WTC11 (cell line): ENCODE measurements at regions not wholly inside any gene's neighbourhood (a gene's known extent, or its start where the extent isn't known, plus 50 kb on each side); places are given as distances from the start of the nearest gene placed in this dataset.
A peak's percentile ranks its signal among the peaks of the same experiment; 100 is the strongest.

ENCODE experiments used
- ATAC-seq: fragments of 200-7000 bp; cut with Tn5 transposase; 2 replicates; pipeline ENCODE4 v1.10.0; 2021; ENCODE audit warnings: mild to moderate bottlenecking, moderate library complexity
- CTCF ChIA-PET: fragments of 300-600 bp; sonication (Branson Sonifier 250); formaldehyde crosslinking; loops from one replicate; lab custom pipeline; 2021; ENCODE audit warnings: antibody characterized with exemption; lab: Charles Lee
- POLR2A ChIA-PET: fragments of 350-600 bp; sonication (Branson Sonifier 250); formaldehyde crosslinking; loops from one replicate; lab custom pipeline; 2021; ENCODE audit warnings: antibody characterized with exemption; lab: Charles Lee
- DNase-seq: peaks from one replicate; pipeline ENCODE4 v3.0.0; 2021; ENCODE audit warnings: low spot score
- H3K27ac Mint-ChIP-seq: 2 replicates; pipeline ENCODE4 v1.8.0; 2021; ENCODE audit warnings: mixed read lengths
- H3K27me3 Mint-ChIP-seq: 2 replicates; pipeline ENCODE4 v1.8.0; 2021; ENCODE audit warnings: low read depth, mild to moderate bottlenecking, moderate library complexity, mixed read lengths
- H3K36me3 Mint-ChIP-seq: 2 replicates; pipeline ENCODE4 v1.8.0; 2021; ENCODE audit warnings: mixed read lengths
- H3K4me1 Mint-ChIP-seq: 2 replicates; pipeline ENCODE4 v1.8.0; 2022; ENCODE audit warnings: mixed read lengths
- H3K4me3 Mint-ChIP-seq: 2 replicates; pipeline ENCODE4 v1.8.0; 2021; ENCODE audit warnings: mild to moderate bottlenecking, moderate library complexity, mixed read lengths
- H3K9me3 Mint-ChIP-seq: 2 replicates; pipeline ENCODE4 v1.8.0; 2021; ENCODE audit warnings: mixed read lengths
- ETV6 ChIP-seq: sonication (generic); formaldehyde crosslinking; IDR thresholded peaks from 2 replicates; pipeline ENCODE4 v1.8.1; 2022; ENCODE audit warnings: mild to moderate bottlenecking, missing genetic modification reagents
- FOXK1 ChIP-seq: sonication (generic); formaldehyde crosslinking; IDR thresholded peaks from 2 replicates; pipeline ENCODE4 v1.8.0; 2022; ENCODE audit warnings: mild to moderate bottlenecking, moderate library complexity, missing genetic modification reagents
- FOXP1 ChIP-seq: sonication (generic); formaldehyde crosslinking; IDR thresholded peaks from 2 replicates; pipeline ENCODE4 v1.8.0; 2022; ENCODE audit warnings: missing genetic modification reagents, mild to moderate bottlenecking, moderate library complexity, borderline replicate concordance
- GTF2I ChIP-seq: fragments of 250-450 bp; sonication (Bioruptor Pico); conservative IDR thresholded peaks from 2 replicates; pipeline ENCODE4 v1.4.0; 2021; ENCODE audit warnings: mild to moderate bottlenecking
- IRF2 ChIP-seq: sonication (generic); formaldehyde crosslinking; IDR thresholded peaks from 2 replicates; pipeline ENCODE4 v1.8.0; 2022; ENCODE audit warnings: low read depth, missing genetic modification reagents, borderline replicate concordance
- NFATC4 ChIP-seq: fragments of 250-450 bp; sonication (Bioruptor Pico); IDR thresholded peaks from 2 replicates; pipeline ENCODE4 v1.9.0; 2021; ENCODE audit warnings: mild to moderate bottlenecking
- NFYB ChIP-seq: sonication (generic); formaldehyde crosslinking; conservative IDR thresholded peaks from 2 replicates; pipeline ENCODE4 v1.8.0; 2022; ENCODE audit warnings: low read depth, missing genetic modification reagents
- RELA ChIP-seq: sonication (generic); formaldehyde crosslinking; IDR thresholded peaks from 2 replicates; pipeline ENCODE4 v1.8.1; 2022; ENCODE audit warnings: missing genetic modification reagents, mild to moderate bottlenecking, borderline replicate concordance
- SMAD4 ChIP-seq: sonication (generic); formaldehyde crosslinking; IDR thresholded peaks from 2 replicates; pipeline ENCODE4 v1.8.0; 2022; ENCODE audit warnings: mild to moderate bottlenecking, missing genetic modification reagents
- ZNF121 ChIP-seq: sonication (generic); formaldehyde crosslinking; IDR thresholded peaks from 2 replicates; pipeline ENCODE4 v1.8.0; 2023; ENCODE audit warnings: missing genetic modification reagents
- ZNF396 ChIP-seq: fragments of 250-450 bp; sonication (Bioruptor Pico); IDR thresholded peaks from 2 replicates; pipeline ENCODE4 v1.8.0; 2021; ENCODE audit warnings: mild to moderate bottlenecking, moderate library complexity, borderline replicate concordance
- TF ChIP-seq, protein P1 (sequence below): fragments of 250-450 bp; sonication (Bioruptor Pico); IDR thresholded peaks from 2 replicates; pipeline ENCODE4 v2.1.2; 2022; ENCODE audit warnings: mild to moderate bottlenecking, moderate library complexity
- TF ChIP-seq, protein P2 (sequence below): sonication (generic); formaldehyde crosslinking; IDR thresholded peaks from 2 replicates; pipeline ENCODE4 v1.8.1; 2022; ENCODE audit warnings: mild to moderate bottlenecking, missing genetic modification reagents, moderate library complexity, borderline replicate concordance
- TF ChIP-seq, protein P3 (sequence below): sonication (generic); formaldehyde crosslinking; IDR thresholded peaks from 2 replicates; pipeline ENCODE4 v1.8.0; 2022; ENCODE audit warnings: mild to moderate bottlenecking, missing genetic modification reagents
- TF ChIP-seq, protein P4 (sequence below): sonication (generic); formaldehyde crosslinking; IDR thresholded peaks from 2 replicates; pipeline ENCODE4 v1.8.1; 2023; ENCODE audit warnings: mild to moderate bottlenecking, missing genetic modification reagents
- TF ChIP-seq, protein P5 (sequence below): sonication (generic); formaldehyde crosslinking; IDR thresholded peaks from 2 replicates; pipeline ENCODE4 v1.8.1; 2023; ENCODE audit warnings: mild to moderate bottlenecking, moderate library complexity, missing genetic modification reagents
- TF ChIP-seq, protein P6 (sequence below): fragments of 250-450 bp; sonication (Bioruptor Pico); IDR thresholded peaks from 2 replicates; pipeline ENCODE4 v1.9.0; 2021; ENCODE audit warnings: mild to moderate bottlenecking, borderline replicate concordance

DNA sequence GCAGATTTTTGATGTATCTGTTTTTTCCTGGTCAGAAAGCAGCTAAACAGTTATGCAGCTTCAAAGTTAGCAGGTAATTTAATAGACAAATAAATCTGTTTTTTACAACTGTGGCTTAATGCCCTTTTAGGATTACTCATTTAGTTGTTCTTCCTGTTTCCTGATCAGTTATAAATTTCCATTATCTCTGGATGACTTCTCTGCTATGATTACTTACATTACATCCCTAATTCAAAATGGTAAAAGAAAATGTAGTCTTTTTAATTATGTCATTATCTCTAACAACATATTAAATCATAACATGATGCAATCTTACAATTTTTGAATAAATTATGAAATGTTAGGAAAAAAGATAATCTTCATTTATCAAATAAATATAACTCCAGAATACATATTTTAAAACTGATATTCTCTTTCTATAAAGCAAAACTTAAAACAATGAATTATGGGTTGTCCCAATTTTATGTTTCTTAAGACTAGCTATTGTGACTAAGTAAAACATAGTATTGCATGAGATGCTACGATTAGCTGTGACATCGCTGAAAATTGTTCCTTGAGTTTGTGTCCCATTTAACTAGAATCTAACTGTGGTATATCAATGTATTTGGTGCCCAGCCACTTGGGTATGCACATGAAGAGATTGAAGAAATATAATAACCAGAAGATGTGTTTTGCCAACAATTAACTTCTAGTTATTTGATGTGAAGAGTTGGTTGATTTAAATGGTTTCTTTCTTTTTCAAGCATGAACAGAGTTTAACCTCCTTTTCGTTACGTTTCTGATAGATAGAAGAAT lies 605.3 kb upstream of the SPRY2 start:
- H3K36me3 Mint-ChIP-seq, result no peaks in the 10 kb centered on the region
- no peak overlapping the region for H3K27ac Mint-ChIP-seq
- ATAC-seq (no peak), DNase-seq (no peak)
- ChIA-PET CTCF (no interaction called here), POLR2A (no interaction called here)
- TF ChIP-seq RELA (CRISPR knock-in tag), result no peak
- TF ChIP-seq, protein P1, sequence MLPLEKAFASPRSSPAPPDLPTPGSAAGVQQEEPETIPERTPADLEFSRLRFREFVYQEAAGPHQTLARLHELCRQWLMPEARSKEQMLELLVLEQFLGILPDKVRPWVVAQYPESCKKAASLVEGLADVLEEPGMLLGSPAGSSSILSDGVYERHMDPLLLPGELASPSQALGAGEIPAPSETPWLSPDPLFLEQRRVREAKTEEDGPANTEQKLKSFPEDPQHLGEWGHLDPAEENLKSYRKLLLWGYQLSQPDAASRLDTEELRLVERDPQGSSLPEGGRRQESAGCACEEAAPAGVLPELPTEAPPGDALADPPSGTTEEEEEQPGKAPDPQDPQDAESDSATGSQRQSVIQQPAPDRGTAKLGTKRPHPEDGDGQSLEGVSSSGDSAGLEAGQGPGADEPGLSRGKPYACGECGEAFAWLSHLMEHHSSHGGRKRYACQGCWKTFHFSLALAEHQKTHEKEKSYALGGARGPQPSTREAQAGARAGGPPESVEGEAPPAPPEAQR (CRISPR knock-in tag), result no peak
- TF ChIP-seq, protein P2, sequence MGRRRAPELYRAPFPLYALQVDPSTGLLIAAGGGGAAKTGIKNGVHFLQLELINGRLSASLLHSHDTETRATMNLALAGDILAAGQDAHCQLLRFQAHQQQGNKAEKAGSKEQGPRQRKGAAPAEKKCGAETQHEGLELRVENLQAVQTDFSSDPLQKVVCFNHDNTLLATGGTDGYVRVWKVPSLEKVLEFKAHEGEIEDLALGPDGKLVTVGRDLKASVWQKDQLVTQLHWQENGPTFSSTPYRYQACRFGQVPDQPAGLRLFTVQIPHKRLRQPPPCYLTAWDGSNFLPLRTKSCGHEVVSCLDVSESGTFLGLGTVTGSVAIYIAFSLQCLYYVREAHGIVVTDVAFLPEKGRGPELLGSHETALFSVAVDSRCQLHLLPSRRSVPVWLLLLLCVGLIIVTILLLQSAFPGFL (CRISPR knock-in tag), result no peak
- no peaks in the 10 kb centered on the region for H3K9me3 Mint-ChIP-seq
- no peak overlapping the region for H3K4me3 Mint-ChIP-seq
- peaks cover 19% of the 10 kb centered on the region for H3K4me1 Mint-ChIP-seq
- no peaks in the 10 kb centered on the region for H3K27me3 Mint-ChIP-seq

DNA sequence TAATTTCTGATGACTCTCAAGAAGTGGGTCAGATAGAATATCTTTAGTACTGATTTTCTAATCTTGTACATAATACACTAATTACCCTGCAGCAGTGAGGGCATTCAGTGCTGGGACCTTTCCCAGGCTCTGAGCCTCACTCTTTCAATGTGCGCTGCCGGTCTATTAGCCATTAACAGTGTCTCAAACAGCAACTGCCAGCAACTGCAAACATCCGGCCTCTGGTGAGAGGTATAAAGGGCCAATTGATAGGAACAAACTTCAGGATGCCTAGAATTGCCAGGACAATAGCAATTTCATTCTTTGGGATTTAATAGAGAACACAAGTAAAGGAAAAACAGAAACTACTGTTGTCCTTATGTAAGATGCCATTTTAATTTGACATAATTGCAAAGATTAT lies 604.4 kb upstream of the SPRY2 start:
- peaks cover 19% of the 10 kb centered on the region for H3K4me1 Mint-ChIP-seq
- H3K9me3 Mint-ChIP-seq, result no peaks in the 10 kb centered on the region
- H3K4me3 Mint-ChIP-seq, result no peak overlapping the region; the same call in 1 of the 2 replicates
- TF ChIP-seq, protein P3, sequence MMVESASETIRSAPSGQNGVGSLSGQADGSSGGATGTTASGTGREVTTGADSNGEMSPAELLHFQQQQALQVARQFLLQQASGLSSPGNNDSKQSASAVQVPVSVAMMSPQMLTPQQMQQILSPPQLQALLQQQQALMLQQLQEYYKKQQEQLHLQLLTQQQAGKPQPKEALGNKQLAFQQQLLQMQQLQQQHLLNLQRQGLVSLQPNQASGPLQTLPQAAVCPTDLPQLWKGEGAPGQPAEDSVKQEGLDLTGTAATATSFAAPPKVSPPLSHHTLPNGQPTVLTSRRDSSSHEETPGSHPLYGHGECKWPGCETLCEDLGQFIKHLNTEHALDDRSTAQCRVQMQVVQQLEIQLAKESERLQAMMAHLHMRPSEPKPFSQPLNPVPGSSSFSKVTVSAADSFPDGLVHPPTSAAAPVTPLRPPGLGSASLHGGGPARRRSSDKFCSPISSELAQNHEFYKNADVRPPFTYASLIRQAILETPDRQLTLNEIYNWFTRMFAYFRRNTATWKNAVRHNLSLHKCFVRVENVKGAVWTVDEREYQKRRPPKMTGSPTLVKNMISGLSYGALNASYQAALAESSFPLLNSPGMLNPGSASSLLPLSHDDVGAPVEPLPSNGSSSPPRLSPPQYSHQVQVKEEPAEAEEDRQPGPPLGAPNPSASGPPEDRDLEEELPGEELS (CRISPR knock-in tag), result peak; percentile 50; the same call in 1 of the 2 replicates
- TF ChIP-seq GTF2I, result no peak
- no peak for TF ChIP-seq FOXP1 (CRISPR knock-in tag)
- no peak for TF ChIP-seq IRF2
- no peak for TF ChIP-seq ETV6
- POLR2A ChIA-PET, result no interaction called here
- H3K27ac Mint-ChIP-seq, result 0 out of 2 replicates have a peak overlapping the region, but pooled peaks have one; percentile 49
- DNase-seq, result peak; percentile 49
- no peaks in the 10 kb centered on the region for H3K27me3 Mint-ChIP-seq
- peak; percentile 100 for ATAC-seq
- CTCF ChIA-PET, result no interaction called here
- H3K36me3 Mint-ChIP-seq, result no peaks in the 10 kb centered on the region

DNA sequence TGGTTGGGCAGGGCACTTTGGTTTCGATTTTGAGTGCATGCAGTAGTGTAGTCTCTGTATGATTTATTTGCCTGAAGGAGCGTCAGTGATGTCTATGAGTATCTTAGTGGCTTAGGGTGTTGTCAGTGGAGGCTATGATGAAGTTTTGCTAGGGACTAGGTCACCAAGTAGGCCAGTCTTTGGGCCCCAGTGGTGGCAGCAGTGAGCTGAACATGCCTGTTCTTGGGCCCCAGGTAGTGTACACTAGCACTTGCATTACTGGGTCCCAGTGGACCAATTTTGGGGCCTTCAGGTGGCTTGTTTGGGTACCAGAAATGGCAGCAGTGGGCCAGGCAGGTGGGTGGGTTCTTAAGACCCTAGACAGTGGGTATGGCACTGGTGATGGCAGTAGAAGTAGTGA lies 598.7 kb upstream of the SPRY2 start:
- Mint-ChIP-seq H3K27me3 (no peaks in the 10 kb centered on the region), H3K36me3 (no peaks in the 10 kb centered on the region), H3K4me1 (peaks cover 8% of the 10 kb centered on the region; the same call in 1 of the 2 replicates), H3K9me3 (no peaks in the 10 kb centered on the region), H3K4me3 (no peak overlapping the region), H3K27ac (no peak overlapping the region)
- peak; percentile 10 for DNase-seq
- ChIA-PET CTCF (no interaction called here), POLR2A (no interaction called here)
- ATAC-seq, result peak; percentile 84
- no peak for TF ChIP-seq NFATC4
- TF ChIP-seq ZNF396 (CRISPR knock-in tag), result no peak
- TF ChIP-seq SMAD4 (CRISPR knock-in tag), result no peak
- TF ChIP-seq, protein P4, sequence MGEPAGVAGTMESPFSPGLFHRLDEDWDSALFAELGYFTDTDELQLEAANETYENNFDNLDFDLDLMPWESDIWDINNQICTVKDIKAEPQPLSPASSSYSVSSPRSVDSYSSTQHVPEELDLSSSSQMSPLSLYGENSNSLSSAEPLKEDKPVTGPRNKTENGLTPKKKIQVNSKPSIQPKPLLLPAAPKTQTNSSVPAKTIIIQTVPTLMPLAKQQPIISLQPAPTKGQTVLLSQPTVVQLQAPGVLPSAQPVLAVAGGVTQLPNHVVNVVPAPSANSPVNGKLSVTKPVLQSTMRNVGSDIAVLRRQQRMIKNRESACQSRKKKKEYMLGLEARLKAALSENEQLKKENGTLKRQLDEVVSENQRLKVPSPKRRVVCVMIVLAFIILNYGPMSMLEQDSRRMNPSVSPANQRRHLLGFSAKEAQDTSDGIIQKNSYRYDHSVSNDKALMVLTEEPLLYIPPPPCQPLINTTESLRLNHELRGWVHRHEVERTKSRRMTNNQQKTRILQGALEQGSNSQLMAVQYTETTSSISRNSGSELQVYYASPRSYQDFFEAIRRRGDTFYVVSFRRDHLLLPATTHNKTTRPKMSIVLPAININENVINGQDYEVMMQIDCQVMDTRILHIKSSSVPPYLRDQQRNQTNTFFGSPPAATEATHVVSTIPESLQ (CRISPR knock-in tag), result no peak
- TF ChIP-seq FOXK1 (CRISPR knock-in tag), result no peak
- no peak for TF ChIP-seq ZNF121 (CRISPR knock-in tag)
- TF ChIP-seq NFYB (CRISPR knock-in tag), result no peak
- TF ChIP-seq, protein P5, sequence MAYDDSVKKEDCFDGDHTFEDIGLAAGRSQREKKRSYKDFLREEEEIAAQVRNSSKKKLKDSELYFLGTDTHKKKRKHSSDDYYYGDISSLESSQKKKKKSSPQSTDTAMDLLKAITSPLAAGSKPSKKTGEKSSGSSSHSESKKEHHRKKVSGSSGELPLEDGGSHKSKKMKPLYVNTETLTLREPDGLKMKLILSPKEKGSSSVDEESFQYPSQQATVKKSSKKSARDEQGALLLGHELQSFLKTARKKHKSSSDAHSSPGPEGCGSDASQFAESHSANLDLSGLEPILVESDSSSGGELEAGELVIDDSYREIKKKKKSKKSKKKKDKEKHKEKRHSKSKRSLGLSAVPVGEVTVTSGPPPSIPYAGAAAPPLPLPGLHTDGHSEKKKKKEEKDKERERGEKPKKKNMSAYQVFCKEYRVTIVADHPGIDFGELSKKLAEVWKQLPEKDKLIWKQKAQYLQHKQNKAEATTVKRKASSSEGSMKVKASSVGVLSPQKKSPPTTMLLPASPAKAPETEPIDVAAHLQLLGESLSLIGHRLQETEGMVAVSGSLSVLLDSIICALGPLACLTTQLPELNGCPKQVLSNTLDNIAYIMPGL, result no peak
- TF ChIP-seq, protein P2 (CRISPR knock-in tag), result no peak
- TF ChIP-seq, protein P6, sequence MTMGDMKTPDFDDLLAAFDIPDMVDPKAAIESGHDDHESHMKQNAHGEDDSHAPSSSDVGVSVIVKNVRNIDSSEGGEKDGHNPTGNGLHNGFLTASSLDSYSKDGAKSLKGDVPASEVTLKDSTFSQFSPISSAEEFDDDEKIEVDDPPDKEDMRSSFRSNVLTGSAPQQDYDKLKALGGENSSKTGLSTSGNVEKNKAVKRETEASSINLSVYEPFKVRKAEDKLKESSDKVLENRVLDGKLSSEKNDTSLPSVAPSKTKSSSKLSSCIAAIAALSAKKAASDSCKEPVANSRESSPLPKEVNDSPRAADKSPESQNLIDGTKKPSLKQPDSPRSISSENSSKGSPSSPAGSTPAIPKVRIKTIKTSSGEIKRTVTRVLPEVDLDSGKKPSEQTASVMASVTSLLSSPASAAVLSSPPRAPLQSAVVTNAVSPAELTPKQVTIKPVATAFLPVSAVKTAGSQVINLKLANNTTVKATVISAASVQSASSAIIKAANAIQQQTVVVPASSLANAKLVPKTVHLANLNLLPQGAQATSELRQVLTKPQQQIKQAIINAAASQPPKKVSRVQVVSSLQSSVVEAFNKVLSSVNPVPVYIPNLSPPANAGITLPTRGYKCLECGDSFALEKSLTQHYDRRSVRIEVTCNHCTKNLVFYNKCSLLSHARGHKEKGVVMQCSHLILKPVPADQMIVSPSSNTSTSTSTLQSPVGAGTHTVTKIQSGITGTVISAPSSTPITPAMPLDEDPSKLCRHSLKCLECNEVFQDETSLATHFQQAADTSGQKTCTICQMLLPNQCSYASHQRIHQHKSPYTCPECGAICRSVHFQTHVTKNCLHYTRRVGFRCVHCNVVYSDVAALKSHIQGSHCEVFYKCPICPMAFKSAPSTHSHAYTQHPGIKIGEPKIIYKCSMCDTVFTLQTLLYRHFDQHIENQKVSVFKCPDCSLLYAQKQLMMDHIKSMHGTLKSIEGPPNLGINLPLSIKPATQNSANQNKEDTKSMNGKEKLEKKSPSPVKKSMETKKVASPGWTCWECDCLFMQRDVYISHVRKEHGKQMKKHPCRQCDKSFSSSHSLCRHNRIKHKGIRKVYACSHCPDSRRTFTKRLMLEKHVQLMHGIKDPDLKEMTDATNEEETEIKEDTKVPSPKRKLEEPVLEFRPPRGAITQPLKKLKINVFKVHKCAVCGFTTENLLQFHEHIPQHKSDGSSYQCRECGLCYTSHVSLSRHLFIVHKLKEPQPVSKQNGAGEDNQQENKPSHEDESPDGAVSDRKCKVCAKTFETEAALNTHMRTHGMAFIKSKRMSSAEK, result no peak
